ENCODE measurements at regions not wholly inside any gene's neighbourhood (a gene's known extent, or its start where the extent isn't known, plus 50 kb on each side); places are given as distances from the start of the nearest gene placed in this dataset.

DNA sequence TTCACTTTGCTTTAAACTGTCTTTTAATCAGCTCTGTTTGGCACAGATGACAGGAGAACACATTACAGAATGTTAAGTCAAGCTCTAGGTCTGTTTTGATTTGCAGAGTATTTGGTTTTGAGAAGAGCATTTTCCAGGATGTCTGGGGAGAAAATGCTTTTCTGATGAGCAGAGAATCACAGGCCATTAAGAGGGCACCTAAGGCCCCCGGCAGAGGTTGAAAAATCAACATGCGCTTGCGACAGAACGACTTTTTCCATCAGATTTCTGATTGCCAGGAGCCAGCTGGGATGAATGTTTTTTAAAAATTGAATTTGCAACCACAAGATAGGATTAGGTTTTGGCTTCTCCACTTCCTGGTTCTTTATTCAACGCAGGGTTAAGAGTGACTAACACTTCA, 304.5 kb downstream of the JRKL start:
- peak; percentile 31 for DNase-seq
- no peak overlapping the region for H3K4me3 ChIP-seq (ENCODE audit: low read depth in 2 of 2, low read length in 1 of 2)
- no peaks in the 10 kb centered on the region for H3K9me3 ChIP-seq
- H3K27me3 ChIP-seq (ENCODE audit: insufficient read depth), result no peaks in the 10 kb centered on the region
- H3K9me2 ChIP-seq, result no peaks in the 10 kb centered on the region
- TF ChIP-seq MXI1 (IDR thresholded peaks at IDR 0.05; ENCODE audit: low read depth, low read length) (peak; percentile 34; the same call in 1 of the 2 replicates), RFX5 (IDR thresholded peaks at IDR 0.05; ENCODE audit: low read length) (peak; percentile 17; the same call in 1 of the 2 replicates), YY1 (IDR thresholded peaks at IDR 0.05; ENCODE audit: low read depth) (no peak), RCOR1 (IDR thresholded peaks at IDR 0.05; ENCODE audit: low read length) (peak; percentile 72; the same call in 1 of the 2 replicates), NFIC (IDR thresholded peaks at IDR 0.05; ENCODE audit: borderline replicate concordance) (no peak), POLR2AphosphoS5 (IDR thresholded peaks at IDR 0.05; ENCODE audit: low read depth, low read length) (no peak), TCF12 (IDR thresholded peaks at IDR 0.05) (peak; percentile 32; the same call in 1 of the 2 replicates), RAD21 (IDR thresholded peaks at IDR 0.05; ENCODE audit: low read length) (peak; percentile 36), FOXJ3 (CRISPR knock-in tag; IDR thresholded peaks at IDR 0.05) (peak; percentile 86), TEAD4 (IDR thresholded peaks at IDR 0.05; ENCODE audit: borderline replicate concordance, insufficient read depth) (no peak), EP300 (IDR thresholded peaks at IDR 0.05; ENCODE audit: borderline replicate concordance in 1 of 2, low read depth in 1 of 2, low read length in 1 of 2) (peak in 1 of 2 experiments; percentile 91; a peak in 2 of 4 replicates), FOSL2 (IDR thresholded peaks at IDR 0.05; ENCODE audit: borderline replicate concordance, low read depth) (no peak), GATA2 (CRISPR knock-in tag; IDR thresholded peaks at IDR 0.05) (peak; percentile 75)
- TF ChIP-seq, protein P1, sequence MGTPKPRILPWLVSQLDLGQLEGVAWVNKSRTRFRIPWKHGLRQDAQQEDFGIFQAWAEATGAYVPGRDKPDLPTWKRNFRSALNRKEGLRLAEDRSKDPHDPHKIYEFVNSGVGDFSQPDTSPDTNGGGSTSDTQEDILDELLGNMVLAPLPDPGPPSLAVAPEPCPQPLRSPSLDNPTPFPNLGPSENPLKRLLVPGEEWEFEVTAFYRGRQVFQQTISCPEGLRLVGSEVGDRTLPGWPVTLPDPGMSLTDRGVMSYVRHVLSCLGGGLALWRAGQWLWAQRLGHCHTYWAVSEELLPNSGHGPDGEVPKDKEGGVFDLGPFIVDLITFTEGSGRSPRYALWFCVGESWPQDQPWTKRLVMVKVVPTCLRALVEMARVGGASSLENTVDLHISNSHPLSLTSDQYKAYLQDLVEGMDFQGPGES (IDR thresholded peaks at IDR 0.05; ENCODE audit: low read depth, low read length), result no peak
- H2AFZ ChIP-seq (ENCODE audit: low read depth), result no peak overlapping the region
- no peak overlapping the region for H3K9ac ChIP-seq
- no peak overlapping the region for H3K4me2 ChIP-seq
- no peaks in the 10 kb centered on the region for H3K36me3 ChIP-seq (replicated peaks in 1 of 2; ENCODE audit: control insufficient read depth in 1 of 2, insufficient read depth in 2 of 2, low read length in 1 of 2)
- no peaks in the 10 kb centered on the region for H3K79me2 ChIP-seq (ENCODE audit: insufficient read depth)
- H3K27ac ChIP-seq (ENCODE audit: low read depth in 2 of 2, low read length in 1 of 2), result peak overlapping the region in 1 of 2 experiments; percentile 97; a peak in 2 of 4 replicates
- ChIA-PET CTCF (interaction anchor here (1.0 kb wide), 1 partner anchor 13 kb away, joined by 4 read pairs; no protein-coding TSS in a partner anchor), POLR2A (interaction anchor here (0.7 kb wide), 1 partner anchor 13 kb away, joined by 4 read pairs; no protein-coding TSS in a partner anchor)
- H3F3A ChIP-seq (replicated peaks; ENCODE audit: insufficient read depth), result no peaks in the 10 kb centered on the region
- no peaks in the 10 kb centered on the region for H4K20me1 ChIP-seq (ENCODE audit: insufficient read depth)
- WGBS (ENCODE audit: low lambda C conversion rate), result 13% methylated on average over 5 of the region's 5 CpGs
- peaks cover 3 to 6% of the 10 kb centered on the region in 2 experiments; a peak in 3 of 4 replicates for H3K4me1 ChIP-seq (ENCODE audit: control insufficient read depth in 1 of 2, insufficient read depth in 2 of 2, low read depth in 1 of 2, low read length in 1 of 2)

DNA sequence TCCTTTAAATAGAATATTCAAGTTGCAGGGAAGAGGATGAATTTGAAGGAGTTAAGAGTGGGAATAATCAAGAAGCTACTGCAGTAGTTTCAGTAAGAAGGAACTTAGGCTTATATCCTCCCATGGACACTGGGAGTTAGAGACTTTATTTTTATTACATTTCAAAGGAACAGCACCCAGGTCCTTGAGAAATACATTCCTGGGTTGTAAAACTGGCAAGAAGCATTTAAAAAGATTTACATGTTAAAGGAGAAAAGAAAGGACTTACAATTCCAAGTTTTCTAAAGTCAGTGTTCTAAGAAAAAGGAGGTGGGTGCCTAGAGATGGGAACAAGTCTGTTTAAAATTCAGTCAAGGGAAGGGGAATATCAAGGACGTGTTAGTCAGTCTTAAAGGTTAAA, 306.9 kb downstream of the JRKL start:
- Histone ChIP-seq H2AFZ (ENCODE audit: low read depth) (no peak overlapping the region), H4K20me1 (ENCODE audit: insufficient read depth) (no peaks in the 10 kb centered on the region), H3K9me2 (no peaks in the 10 kb centered on the region), H3K4me3 (ENCODE audit: low read depth in 2 of 2, low read length in 1 of 2) (no peak overlapping the region), H3K9ac (no peak overlapping the region), H3K27me3 (ENCODE audit: insufficient read depth) (no peaks in the 10 kb centered on the region), H3F3A (replicated peaks; ENCODE audit: insufficient read depth) (no peaks in the 10 kb centered on the region), H3K79me2 (ENCODE audit: insufficient read depth) (no peaks in the 10 kb centered on the region), H3K36me3 (replicated peaks in 1 of 2; ENCODE audit: control insufficient read depth in 1 of 2, insufficient read depth in 2 of 2, low read length in 1 of 2) (no peaks in the 10 kb centered on the region), H3K27ac (ENCODE audit: low read depth in 2 of 2, low read length in 1 of 2) (no peak overlapping the region), H3K9me3 (no peaks in the 10 kb centered on the region), H3K4me1 (ENCODE audit: control insufficient read depth in 1 of 2, insufficient read depth in 2 of 2, low read depth in 1 of 2, low read length in 1 of 2) (peaks cover 3 to 6% of the 10 kb centered on the region in 2 experiments; a peak in 3 of 4 replicates), H3K4me2 (no peak overlapping the region)
- ChIA-PET CTCF (no interaction called here), POLR2A (no interaction called here)
- TF ChIP-seq TCF12 (IDR thresholded peaks at IDR 0.05) (no peak), YY1 (IDR thresholded peaks at IDR 0.05; ENCODE audit: low read depth) (no peak)
- no peak for DNase-seq
- WGBS (ENCODE audit: low lambda C conversion rate), result 8% methylated on average over 1 of the region's 1 CpG

All from SK-N-SH (cell line).